PFSK-1 (cell line): ENCODE measurements at regions not wholly inside any gene's neighbourhood (a gene's known extent, or its start where the extent isn't known, plus 50 kb on each side); places are given as distances from the start of the nearest gene placed in this dataset.

ENCODE experiments used
- SIN3A ChIP-seq: IDR thresholded peaks from 2 replicates; pipeline ENCODE4 v1.6.1; 2012; ENCODE audit warnings: mild to moderate bottlenecking, low read length, moderate library complexity, borderline replicate concordance; ENCODE audit not compliant: insufficient read depth
- TF ChIP-seq, protein P1 (sequence below), 2 experiments: IDR thresholded peaks; 2 replicates each; pipeline versions ENCODE4 v1.6.1 to v1.8.0; 2011 to 2012; ENCODE audit warnings: low read depth in 2 of 2, low read length in 2 of 2, control low read depth in 1 of 2, inconsistent platforms in 1 of 2, mild to moderate bottlenecking in 1 of 2, moderate library complexity in 1 of 2; ENCODE audit not compliant: insufficient read depth in 1 of 2

- TF ChIP-seq, protein P1, sequence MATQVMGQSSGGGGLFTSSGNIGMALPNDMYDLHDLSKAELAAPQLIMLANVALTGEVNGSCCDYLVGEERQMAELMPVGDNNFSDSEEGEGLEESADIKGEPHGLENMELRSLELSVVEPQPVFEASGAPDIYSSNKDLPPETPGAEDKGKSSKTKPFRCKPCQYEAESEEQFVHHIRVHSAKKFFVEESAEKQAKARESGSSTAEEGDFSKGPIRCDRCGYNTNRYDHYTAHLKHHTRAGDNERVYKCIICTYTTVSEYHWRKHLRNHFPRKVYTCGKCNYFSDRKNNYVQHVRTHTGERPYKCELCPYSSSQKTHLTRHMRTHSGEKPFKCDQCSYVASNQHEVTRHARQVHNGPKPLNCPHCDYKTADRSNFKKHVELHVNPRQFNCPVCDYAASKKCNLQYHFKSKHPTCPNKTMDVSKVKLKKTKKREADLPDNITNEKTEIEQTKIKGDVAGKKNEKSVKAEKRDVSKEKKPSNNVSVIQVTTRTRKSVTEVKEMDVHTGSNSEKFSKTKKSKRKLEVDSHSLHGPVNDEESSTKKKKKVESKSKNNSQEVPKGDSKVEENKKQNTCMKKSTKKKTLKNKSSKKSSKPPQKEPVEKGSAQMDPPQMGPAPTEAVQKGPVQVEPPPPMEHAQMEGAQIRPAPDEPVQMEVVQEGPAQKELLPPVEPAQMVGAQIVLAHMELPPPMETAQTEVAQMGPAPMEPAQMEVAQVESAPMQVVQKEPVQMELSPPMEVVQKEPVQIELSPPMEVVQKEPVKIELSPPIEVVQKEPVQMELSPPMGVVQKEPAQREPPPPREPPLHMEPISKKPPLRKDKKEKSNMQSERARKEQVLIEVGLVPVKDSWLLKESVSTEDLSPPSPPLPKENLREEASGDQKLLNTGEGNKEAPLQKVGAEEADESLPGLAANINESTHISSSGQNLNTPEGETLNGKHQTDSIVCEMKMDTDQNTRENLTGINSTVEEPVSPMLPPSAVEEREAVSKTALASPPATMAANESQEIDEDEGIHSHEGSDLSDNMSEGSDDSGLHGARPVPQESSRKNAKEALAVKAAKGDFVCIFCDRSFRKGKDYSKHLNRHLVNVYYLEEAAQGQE (IDR thresholded peaks at IDR 0.05; ENCODE audit: insufficient read depth in 1 of 2, low read depth in 2 of 2, low read length in 2 of 2) = no peak
- TF ChIP-seq SIN3A = no peak
Observed at GRCh38 chr2:35314049-35314448, 1041.5 kb upstream of the CRIM1 start.
